NCI-H82 treated with DMSO at 0.1 percent for 48 hours (cell line): ENCODE measurements at regions not wholly inside any gene's neighbourhood (a gene's known extent, or its start where the extent isn't known, plus 50 kb on each side); places are given as distances from the start of the nearest gene placed in this dataset.
"Not testable (repeated sequence)": the region's sequence is repeated elsewhere in the genome, so short reads cannot be mapped to it uniquely, and the experiment has no call there.

ENCODE experiments used
- DNase-seq: peaks from one replicate; lab custom pipeline; 2025; ENCODE audit not compliant: unreplicated experiment; lab: John Stamatoyannopoulos, UW

DNA sequence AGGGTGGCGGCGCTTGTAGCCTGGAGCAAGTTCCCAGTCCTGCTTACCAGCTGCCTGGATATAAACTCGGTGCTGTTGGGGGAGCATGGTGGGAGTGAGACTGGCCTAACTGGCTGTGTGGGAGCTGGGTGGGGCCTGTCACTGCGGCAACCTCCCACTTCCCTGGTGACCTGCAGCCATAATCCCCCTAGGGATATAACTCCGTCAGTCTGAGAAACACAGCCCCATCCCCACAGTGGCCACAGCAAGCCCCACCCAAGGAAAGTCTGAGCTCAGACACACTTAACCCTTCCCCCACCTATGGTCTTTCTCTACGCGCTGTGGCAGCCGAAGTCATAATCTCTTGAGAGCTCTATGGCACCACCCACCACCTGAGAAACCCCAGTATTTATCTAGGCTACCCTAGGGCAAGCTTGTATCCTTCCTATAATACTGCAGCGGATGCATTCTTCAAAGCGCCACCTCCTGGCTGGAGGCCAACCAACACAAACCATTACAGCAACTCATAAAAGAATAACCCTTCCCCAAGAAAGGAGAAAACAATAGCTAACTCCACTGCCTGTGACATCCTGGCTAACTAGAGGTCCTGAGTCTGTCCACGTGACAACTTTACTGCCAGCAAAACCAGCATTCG lies 57.4 kb downstream of the ZNF648 start:
- peak; percentile 37 for DNase-seq

- no peak for DNase-seq
Observed at GRCh38 chr1:182003025-182003725, 58.3 kb downstream of the ZNF648 start.

- DNase-seq, result no peak
Observed at GRCh38 chr1:182002570-182002969, 58.9 kb downstream of the ZNF648 start.

DNA sequence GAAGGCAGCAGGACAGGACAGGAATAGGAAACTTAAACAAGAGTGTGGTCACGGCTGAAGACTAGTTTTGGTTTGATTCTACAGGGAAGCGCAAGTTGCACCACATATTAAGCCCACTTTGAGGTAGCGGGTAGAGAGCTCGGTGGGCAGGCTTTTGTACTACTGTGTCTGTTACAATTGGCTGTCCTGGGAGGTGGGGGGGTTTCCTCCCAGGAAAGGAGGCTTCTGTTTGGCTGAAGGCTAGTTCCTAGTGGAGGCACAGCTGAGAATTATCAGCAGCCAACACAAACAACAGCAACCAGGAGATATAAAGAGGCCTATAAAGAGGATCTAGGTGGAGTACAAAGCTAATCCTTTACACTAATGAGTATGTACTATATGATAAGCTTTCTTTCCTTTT lies 62.7 kb downstream of the ZNF648 start:
- DNase-seq, result no peak

DNA sequence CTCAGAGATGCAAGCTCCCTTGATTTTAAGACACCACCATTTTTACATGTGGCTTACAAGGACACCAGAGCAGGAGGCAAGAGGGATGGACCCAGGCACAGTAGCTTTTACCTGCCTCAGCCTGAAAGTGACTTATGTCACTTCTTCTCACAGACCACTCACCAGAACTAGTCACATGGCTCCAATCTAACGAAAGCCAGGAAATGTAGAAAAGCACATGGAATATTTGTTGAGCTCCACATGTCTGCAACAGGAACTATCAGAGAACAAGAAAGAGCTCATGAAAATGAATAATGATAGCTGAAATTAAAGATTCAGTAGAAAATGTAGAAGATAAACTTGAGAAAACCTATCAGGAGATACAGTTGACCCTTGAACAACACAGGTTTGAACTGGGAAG lies 69.4 kb downstream of the ZNF648 start:
- no peak for DNase-seq

DNA sequence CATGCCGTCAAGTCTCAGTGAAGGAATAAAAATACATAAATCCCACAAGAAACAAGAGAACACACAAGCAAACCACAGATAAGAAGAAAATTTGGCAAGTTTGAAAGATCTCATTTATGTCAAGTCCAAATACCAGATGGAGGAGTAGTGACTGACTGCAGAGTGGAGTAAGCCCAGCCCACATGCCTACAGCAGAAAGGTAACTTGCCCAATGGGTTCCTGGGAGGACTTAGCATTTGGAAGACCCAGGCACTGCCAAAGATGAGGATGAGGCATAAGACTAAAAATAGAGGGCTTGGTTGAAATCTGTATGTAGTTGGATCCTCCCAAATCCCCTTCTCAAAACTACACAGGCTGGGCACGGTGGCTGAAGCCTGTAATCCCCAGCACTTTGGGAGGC lies 70.8 kb downstream of the ZNF648 start:
- DNase-seq, result no peak

DNA sequence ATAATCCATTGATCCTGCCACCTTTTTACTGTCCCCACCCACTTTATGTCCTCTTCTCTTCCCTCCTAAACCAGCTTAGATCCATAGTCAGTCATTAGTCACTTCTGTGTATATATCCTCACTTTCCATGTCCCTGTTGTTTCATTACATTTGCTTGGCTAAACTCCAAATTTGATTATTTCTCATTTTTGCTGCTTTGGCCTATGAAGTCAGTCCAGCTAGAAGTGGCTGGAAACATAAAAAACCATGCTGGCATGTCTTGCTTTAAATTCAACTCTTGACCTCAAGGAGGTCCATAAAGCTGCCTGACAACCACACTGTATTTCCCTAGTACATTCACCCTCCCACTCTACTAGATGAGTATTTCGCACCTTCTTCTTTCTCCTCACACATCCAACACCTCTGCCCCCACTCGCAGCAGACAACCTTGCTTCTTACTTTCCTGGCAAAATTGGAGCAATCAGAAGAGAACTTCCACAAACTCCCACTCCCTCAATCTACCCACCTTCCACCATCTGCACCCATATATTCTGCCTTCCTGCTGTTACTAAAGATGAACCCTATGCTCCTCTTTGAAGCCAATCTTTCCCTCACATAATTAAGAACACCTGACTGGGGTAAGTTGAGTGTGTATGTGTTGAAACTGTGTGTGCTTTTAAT lies 72.1 kb downstream of the ZNF648 start:
- DNase-seq, result no peak

DNA sequence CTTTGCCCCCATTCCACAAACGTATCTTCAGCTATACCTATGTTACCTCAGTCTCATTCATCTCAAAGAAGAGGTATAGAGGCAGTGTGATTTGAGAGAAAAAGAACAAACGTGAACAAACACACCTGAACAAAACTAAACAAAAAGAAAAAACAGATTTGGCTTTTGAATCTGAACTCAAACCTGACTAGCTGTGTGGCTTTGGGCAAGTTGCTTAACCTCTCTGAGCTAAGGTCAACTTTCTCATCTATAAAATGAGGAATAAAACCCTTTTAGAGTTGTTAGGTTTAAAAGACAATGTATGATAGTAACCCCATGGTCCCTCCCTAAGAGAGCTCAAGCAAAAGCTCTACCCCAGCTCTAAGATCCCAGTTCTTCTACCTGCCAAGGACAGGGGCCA lies 73.5 kb downstream of the ZNF648 start:
- no peak for DNase-seq

GRCh38 chr1:181987334-181987895 lies 74.1 kb downstream of the ZNF648 start:
- DNase-seq, result no peak

GRCh38 chr1:181986907-181987305 lies 74.6 kb downstream of the ZNF648 start:
- no peak for DNase-seq

GRCh38 chr1:181985936-181986906 lies 75.3 kb downstream of the ZNF648 start:
- no peak for DNase-seq

DNA sequence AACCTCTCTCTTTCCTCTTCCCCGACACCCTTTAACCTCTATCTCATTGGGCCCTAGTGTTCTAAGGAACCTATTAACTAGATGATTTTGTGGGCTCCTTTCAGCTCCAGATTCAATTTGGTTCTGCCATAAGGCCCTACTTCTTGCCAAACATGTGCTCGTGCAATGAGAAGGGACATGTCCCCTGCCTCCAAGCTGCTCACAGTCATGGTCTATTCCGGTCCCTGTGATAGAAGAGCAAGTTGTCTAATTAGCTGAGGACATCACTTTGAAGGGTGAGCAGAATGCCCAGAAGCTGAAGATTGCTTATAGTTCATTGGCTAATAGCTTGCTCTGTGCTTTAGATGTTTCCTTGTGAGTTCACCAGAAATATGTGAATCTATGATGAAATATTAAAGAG lies 76.2 kb downstream of the ZNF648 start:
- no peak for DNase-seq

DNA sequence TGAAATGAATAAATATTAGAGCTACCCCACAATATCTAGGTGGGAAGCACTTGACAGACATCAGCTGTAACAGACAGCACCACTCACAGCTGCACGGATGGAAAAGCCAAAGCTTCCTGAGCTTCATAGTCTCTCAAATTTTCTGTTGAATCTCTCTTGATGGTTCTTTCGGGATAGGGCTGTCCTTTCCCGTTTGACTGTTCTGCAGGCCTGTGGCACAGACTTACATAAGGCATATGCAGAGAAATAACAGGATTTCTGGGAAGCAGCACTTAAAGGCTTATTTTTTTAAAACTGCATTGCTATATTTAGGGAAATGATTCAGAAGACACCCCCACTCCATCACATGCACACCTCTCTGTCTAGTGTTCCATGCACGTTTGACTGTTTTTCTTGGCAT lies 77.5 kb downstream of the ZNF648 start:
- DNase-seq, result no peak

- DNase-seq, result no peak
Observed at GRCh38 chr1:181981821-181982220, 79.7 kb downstream of the ZNF648 start.

GRCh38 chr1:181972256-181972655 lies 89.3 kb downstream of the ZNF648 start:
- no peak for DNase-seq

DNA sequence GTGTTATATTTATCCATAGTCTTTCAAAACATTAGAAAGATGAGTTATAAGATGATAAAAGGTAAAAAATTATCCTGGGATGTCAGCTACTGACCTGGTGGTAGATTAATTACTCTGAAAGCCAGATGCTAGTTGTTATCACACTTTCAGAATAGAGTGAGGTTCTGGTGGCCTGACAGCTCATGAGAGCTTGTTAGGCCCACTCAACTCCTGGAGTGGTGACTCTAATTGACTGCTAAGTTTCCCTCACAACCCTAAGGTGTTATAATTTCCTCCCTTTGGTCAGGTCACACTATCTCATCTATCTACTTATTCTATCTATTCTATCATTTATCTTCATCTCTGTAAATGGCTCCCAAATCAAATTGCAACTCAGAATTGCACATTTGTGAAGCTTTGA lies 90.1 kb downstream of the ZNF648 start:
- no peak for DNase-seq

- no peak for DNase-seq
Observed at GRCh38 chr1:181969902-181970301, 91.6 kb downstream of the ZNF648 start.

GRCh38 chr1:181954696-181955095 lies 106.8 kb downstream of the ZNF648 start:
- not testable (repeated sequence) for DNase-seq

DNA sequence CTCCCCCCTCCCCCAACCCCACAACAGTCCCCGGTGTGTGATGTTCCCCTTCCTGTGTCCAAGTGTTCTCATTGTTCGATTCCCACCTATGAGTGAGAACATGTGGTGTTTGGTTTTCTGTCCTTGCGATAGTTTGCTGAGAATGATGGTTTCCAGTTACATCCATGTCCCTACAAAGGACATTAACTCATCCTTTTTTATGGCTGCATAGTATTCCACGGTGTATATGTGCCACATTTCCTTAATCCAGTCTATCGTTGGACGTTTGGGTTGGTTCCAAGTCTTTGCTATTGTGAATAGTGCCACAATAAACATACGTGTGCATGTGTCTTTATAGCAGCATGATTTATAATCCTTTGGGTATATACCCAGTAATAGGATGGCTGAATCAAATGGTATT lies 107.3 kb downstream of the ZNF648 start:
- DNase-seq, result not testable (repeated sequence)

DNA sequence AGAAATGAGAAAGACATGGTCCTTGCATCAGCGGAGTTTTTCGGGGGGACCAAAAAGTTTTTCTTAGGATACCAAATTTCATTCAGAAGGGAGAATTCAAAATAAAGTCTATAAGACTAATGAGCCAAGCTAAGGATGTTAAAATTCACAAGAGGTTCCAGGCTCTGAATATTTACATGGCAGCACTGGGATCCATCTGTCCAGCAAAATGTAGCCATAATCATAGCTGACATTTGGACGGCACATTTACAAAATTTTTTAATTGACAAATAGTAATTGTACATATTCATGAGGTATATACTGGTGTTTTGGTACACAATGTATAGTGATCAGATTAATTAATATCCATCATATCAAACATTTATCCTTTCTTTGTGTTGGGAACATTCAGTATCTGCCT lies 107.9 kb downstream of the ZNF648 start:
- no peak for DNase-seq

DNA sequence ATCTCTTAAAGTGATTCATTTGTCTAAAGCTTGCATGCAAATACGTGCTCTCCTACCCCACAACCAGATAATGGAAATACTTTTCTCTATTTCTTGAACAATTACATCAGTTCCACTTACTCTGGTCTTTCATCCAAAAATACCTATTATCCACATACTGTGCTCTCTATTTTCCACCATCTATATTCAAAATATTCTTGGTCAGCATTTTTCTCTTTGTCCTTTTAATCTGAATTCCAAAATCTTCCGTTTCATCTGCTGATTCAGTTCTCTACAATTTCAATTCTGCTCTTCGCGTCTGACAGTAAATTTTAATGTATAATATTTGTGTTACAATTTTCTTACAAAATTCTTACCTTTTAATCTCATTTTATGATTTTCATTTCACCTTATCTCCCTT lies 110.3 kb downstream of the ZNF648 start:
- DNase-seq, result no peak
